IMR-90 (cell line): ENCODE measurements at regions not wholly inside any gene's neighbourhood (a gene's known extent, or its start where the extent isn't known, plus 50 kb on each side); places are given as distances from the start of the nearest gene placed in this dataset.

ENCODE experiments used
- ATAC-seq: fragments of 200-7000 bp; cut with Tn5 transposase; 2 replicates; pipeline ENCODE4 v1.9.1; 2020; ENCODE audit warnings: low read depth, mild to moderate bottlenecking, moderate library complexity
- BruUV-seq: library from RNA; stranded (reverse); fragments of 400-500 nt; replicated peaks from 2 replicates; lab custom pipeline; 2021; lab: Mats Ljungman, UMichigan
- CTCF ChIA-PET: fragments of 300-600 bp; formaldehyde crosslinking; extraction: SDS; loops from one replicate; lab custom pipeline; 2021; ENCODE audit warnings: antibody characterized with exemption; lab: Yijun Ruan, JAX
- POLR2A ChIA-PET: fragments of 300-600 bp; sonication (Branson Sonifier 250); formaldehyde crosslinking; loops from one replicate; lab custom pipeline; 2022; ENCODE audit warnings: antibody characterized with exemption; ENCODE audit not compliant: unreplicated experiment; lab: Charles Lee
- DNase-seq: peaks from one replicate; pipeline ENCODE4 v3.0.0; 2013
- H2AFZ ChIP-seq: replicated peaks from 2 replicates; pipeline ENCODE3; 2013; ENCODE audit warnings: low read length, mild to moderate bottlenecking; ENCODE audit not compliant: poor library complexity
- H2AK5ac ChIP-seq: 2 replicates; pipeline ENCODE4 v1.6.1; 2013; ENCODE audit warnings: low read depth, low read length, inconsistent platforms
- H2AK9ac ChIP-seq: replicated peaks from 2 replicates; pipeline ENCODE3; 2013; ENCODE audit warnings: mild to moderate bottlenecking, low read depth, low read length, moderate library complexity; ENCODE audit not compliant: poor library complexity
- H2BK120ac ChIP-seq: 2 replicates; pipeline ENCODE4 v1.6.1; 2013; ENCODE audit warnings: low read depth, low read length, inconsistent platforms
- H2BK15ac ChIP-seq: 3 replicates; pipeline ENCODE4 v1.6.1; 2013; ENCODE audit warnings: low read depth, low read length, inconsistent platforms
- H2BK20ac ChIP-seq: 2 replicates; pipeline ENCODE4 v1.6.1; 2013; ENCODE audit warnings: low read depth, mild to moderate bottlenecking, inconsistent platforms, low read length, moderate library complexity
- H2BK5ac ChIP-seq: 2 replicates; pipeline ENCODE4 v1.6.1; 2013; ENCODE audit warnings: mild to moderate bottlenecking, low read depth, low read length, inconsistent platforms; ENCODE audit not compliant: poor library complexity, severe bottlenecking
- H3K14ac ChIP-seq: replicated peaks from 2 replicates; pipeline ENCODE4 v1.6.1; 2013; ENCODE audit warnings: low read depth, low read length, inconsistent platforms
- H3K18ac ChIP-seq: 2 replicates; pipeline ENCODE4 v1.6.1; 2013; ENCODE audit warnings: low read depth, low read length, control low read depth
- H3K23ac ChIP-seq: 2 replicates; pipeline ENCODE4 v1.6.1; 2013; ENCODE audit warnings: low read depth, low read length, inconsistent platforms
- H3K27ac ChIP-seq: 2 replicates; pipeline ENCODE4 v1.5.1; 2013; ENCODE audit warnings: mild to moderate bottlenecking, control low read depth, low read length; ENCODE audit not compliant: insufficient read depth
- H3K27me3 ChIP-seq: 2 replicates; pipeline ENCODE4 v1.6.1; 2013; ENCODE audit warnings: low read length; ENCODE audit not compliant: control insufficient read depth, insufficient read depth
- H3K36me3 ChIP-seq: 2 replicates; pipeline ENCODE4 v1.6.1; 2013; ENCODE audit warnings: low read length, mixed read lengths; ENCODE audit not compliant: control insufficient read depth, insufficient read depth
- H3K4ac ChIP-seq: 2 replicates; pipeline ENCODE4 v1.6.1; 2013; ENCODE audit warnings: low read depth, low read length, inconsistent platforms
- H3K4me1 ChIP-seq: 2 replicates; pipeline ENCODE4 v1.6.1; 2013; ENCODE audit warnings: low read length, mixed read lengths; ENCODE audit not compliant: control insufficient read depth, insufficient read depth
- H3K4me2 ChIP-seq: 2 replicates; pipeline ENCODE4 v1.6.1; 2013; ENCODE audit warnings: low read depth, mild to moderate bottlenecking, control low read depth, low read length, moderate library complexity
- H3K4me3 ChIP-seq: 2 replicates; pipeline ENCODE4 v1.5.1; 2013; ENCODE audit warnings: low read depth, mild to moderate bottlenecking, control low read depth, low read length, moderate library complexity; ENCODE audit not compliant: insufficient read depth
- H3K56ac ChIP-seq: 2 replicates; pipeline ENCODE4 v1.6.1; 2013; ENCODE audit warnings: low read length, inconsistent platforms; ENCODE audit not compliant: insufficient read depth; ENCODE audit errors: extremely low read depth
- H3K79me1 ChIP-seq, 2 experiments: 2 replicates each; pipeline ENCODE4 v1.6.1; 2013; ENCODE audit warnings: low read length in 2 of 2, inconsistent platforms in 1 of 2, low read depth in 1 of 2
- H3K9ac ChIP-seq: 2 replicates; pipeline ENCODE4 v1.6.1; 2013; ENCODE audit warnings: low read depth, low read length, control low read depth
- H3K9me1 ChIP-seq: 2 replicates; pipeline ENCODE4 v1.6.1; 2013; ENCODE audit warnings: low read length, inconsistent platforms; ENCODE audit not compliant: insufficient read depth
- H3K9me3 ChIP-seq: 2 replicates; pipeline ENCODE4 v1.6.1; 2013; ENCODE audit warnings: low read length; ENCODE audit not compliant: control insufficient read depth, insufficient read depth
- H4K20me1 ChIP-seq: 2 replicates; pipeline ENCODE4 v1.6.1; 2013; ENCODE audit warnings: low read length, inconsistent platforms; ENCODE audit not compliant: insufficient read depth
- H4K5ac ChIP-seq: 2 replicates; pipeline ENCODE4 v1.6.1; 2013; ENCODE audit warnings: mild to moderate bottlenecking, low read depth, low read length, control low read depth
- H4K8ac ChIP-seq, 2 experiments: 2 replicates each; pipeline ENCODE4 v1.6.1; 2013; ENCODE audit warnings: low read depth in 2 of 2, low read length in 2 of 2, control low read depth in 1 of 2, inconsistent platforms in 1 of 2
- H4K91ac ChIP-seq: 2 replicates; pipeline ENCODE4 v1.6.1; 2013; ENCODE audit warnings: low read depth, low read length, inconsistent platforms; ENCODE audit not compliant: insufficient read depth
- CHD1 ChIP-seq: IDR thresholded peaks from 2 replicates; pipeline ENCODE4 v1.6.1; 2012; ENCODE audit warnings: low read depth, low read length, improper control_type of control experiment
- CTCF ChIP-seq: conservative IDR thresholded peaks from 2 replicates; pipeline ENCODE4 v1.5.1; 2012; ENCODE audit warnings: mild to moderate bottlenecking, low read depth, low read length, improper control_type of control experiment
- FOS ChIP-seq: fragments of 150-350 bp; IDR thresholded peaks from 2 replicates; pipeline ENCODE4 v1.6.1; 2016; ENCODE audit warnings: low read depth, low read length
- MAFK ChIP-seq: IDR thresholded peaks from 2 replicates; pipeline ENCODE4 v1.6.1; 2012; ENCODE audit warnings: low read depth, low read length, improper control_type of control experiment
- MAZ ChIP-seq: IDR thresholded peaks from 2 replicates; pipeline ENCODE4 v1.6.1; 2012; ENCODE audit warnings: low read depth, mild to moderate bottlenecking, low read length, improper control_type of control experiment, moderate library complexity, borderline replicate concordance
- NFE2L2 ChIP-seq: fragments of 150-350 bp; IDR thresholded peaks from 2 replicates; pipeline ENCODE4 v1.6.1; 2016; ENCODE audit warnings: low read depth, mild to moderate bottlenecking, low read length
- SMC3 ChIP-seq: fragments of 150-350 bp; IDR thresholded peaks from 2 replicates; pipeline ENCODE4 v1.6.1; 2016; ENCODE audit warnings: low read depth, mild to moderate bottlenecking, antibody characterized with exemption, low read length, moderate library complexity
- WGBS, 2 experiments: methylation state at CpG; one replicate each; pipeline versions ENCODE4 v1.1.5 to v1.1.7; 2013; ENCODE audit warnings: missing lambda C conversion rate in 2 of 2; ENCODE audit not compliant: insufficient read length in 1 of 2; ENCODE audit errors: extremely low coverage in 2 of 2; 5-methylcytosine and 5-hydroxymethylcytosine counted together
- dilution Hi-C: fragments of 300-500 bp; cut with HindIII; formaldehyde crosslinking; loops from one replicate; pipeline ENCODE4 v1.14.3; 2018; ENCODE audit warnings: low sequenced_read_pairs; ENCODE audit not compliant: unreplicated experiment
- in situ Hi-C: fragments of 300-500 bp; cut with MboI; formaldehyde crosslinking; loops from 3 replicates; pipeline ENCODE4 v1.14.3; 2019; ENCODE audit warnings: low sequenced_read_pairs, inconsistent platforms, mixed read lengths
- intact Hi-C: fragments of 100-400 bp; cut with micrococcal nuclease; formaldehyde crosslinking; loops from 2 replicates; pipeline ENCODE4 v1.10.0; 2022
- TF ChIP-seq, protein P1 (sequence below): fragments of 150-350 bp; IDR thresholded peaks from 2 replicates; pipeline ENCODE4 v1.6.1; 2016; ENCODE audit warnings: low read depth, mild to moderate bottlenecking, low read length, moderate library complexity, borderline replicate concordance

DNA sequence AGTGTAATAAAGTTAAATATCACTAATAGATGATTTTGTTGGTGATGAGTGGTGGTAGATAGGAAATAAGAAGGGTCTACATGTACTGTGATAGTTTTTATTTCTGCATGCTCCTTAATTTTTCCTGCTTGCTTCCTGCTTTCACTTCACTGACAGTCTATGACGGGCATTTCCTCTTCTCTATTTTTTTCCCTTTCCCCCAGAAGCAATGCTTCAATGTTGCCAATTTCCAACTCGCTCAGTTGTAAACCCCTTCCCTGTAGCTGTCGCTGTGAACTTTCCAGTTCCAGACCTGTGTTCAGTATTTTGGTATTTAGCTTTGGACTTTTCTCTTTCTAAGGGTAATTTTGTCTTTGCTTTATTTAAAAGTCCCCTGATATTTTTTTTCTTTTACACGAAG lies 123.5 kb upstream of the AGR3 start:
- no peak overlapping the region for H3K4me3 ChIP-seq
- ATAC-seq (no peak), DNase-seq (no peak)
- intact Hi-C loops (no loop called here), dilution Hi-C loops (no loop called here), in situ Hi-C loops (no loop called here)
- H3K56ac ChIP-seq, result no peak overlapping the region
- no peak overlapping the region for H2BK15ac ChIP-seq
- no peak overlapping the region for H4K91ac ChIP-seq
- no peak overlapping the region for H3K4me2 ChIP-seq
- no peaks in the 10 kb centered on the region for H3K4me1 ChIP-seq
- H3K27me3 ChIP-seq, result no peaks in the 10 kb centered on the region
- no peak overlapping the region for H3K4ac ChIP-seq
- H2BK120ac ChIP-seq, result no peak overlapping the region
- H2BK20ac ChIP-seq, result no peak overlapping the region
- H3K18ac ChIP-seq, result no peak overlapping the region
- no peaks in the 10 kb centered on the region for H3K79me1 ChIP-seq
- no peak overlapping the region for H3K23ac ChIP-seq
- H3K27ac ChIP-seq, result no peak overlapping the region
- no TSS peak for BruUV-seq
- no CpG with 5 or more reads among the region's 4 CpGs for WGBS, 2 experiments
- no peak overlapping the region for H3K14ac ChIP-seq
- CTCF ChIA-PET, result no interaction called here
- POLR2A ChIA-PET, result no interaction called here
- no peaks in the 10 kb centered on the region for H3K9me1 ChIP-seq
- no peak for TF ChIP-seq FOS
- TF ChIP-seq, protein P1, sequence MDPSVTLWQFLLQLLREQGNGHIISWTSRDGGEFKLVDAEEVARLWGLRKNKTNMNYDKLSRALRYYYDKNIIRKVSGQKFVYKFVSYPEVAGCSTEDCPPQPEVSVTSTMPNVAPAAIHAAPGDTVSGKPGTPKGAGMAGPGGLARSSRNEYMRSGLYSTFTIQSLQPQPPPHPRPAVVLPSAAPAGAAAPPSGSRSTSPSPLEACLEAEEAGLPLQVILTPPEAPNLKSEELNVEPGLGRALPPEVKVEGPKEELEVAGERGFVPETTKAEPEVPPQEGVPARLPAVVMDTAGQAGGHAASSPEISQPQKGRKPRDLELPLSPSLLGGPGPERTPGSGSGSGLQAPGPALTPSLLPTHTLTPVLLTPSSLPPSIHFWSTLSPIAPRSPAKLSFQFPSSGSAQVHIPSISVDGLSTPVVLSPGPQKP, result no peak
- no peak for TF ChIP-seq MAFK
- TF ChIP-seq MAZ, result no peak
- TF ChIP-seq NFE2L2, result no peak
- TF ChIP-seq CHD1, result no peak
- no peak for TF ChIP-seq SMC3
- TF ChIP-seq CTCF, result no peak
- H2AK5ac ChIP-seq, result no peak overlapping the region
- no peaks in the 10 kb centered on the region for H4K20me1 ChIP-seq
- H2AK9ac ChIP-seq, result no peak overlapping the region
- no peak overlapping the region for H4K8ac ChIP-seq
- H3K9me3 ChIP-seq, result no peaks in the 10 kb centered on the region
- H2AFZ ChIP-seq, result no peak overlapping the region
- no peaks in the 10 kb centered on the region for H3K36me3 ChIP-seq
- H2BK5ac ChIP-seq, result no peak overlapping the region
- H3K9ac ChIP-seq, result no peak overlapping the region
- no peak overlapping the region for H4K5ac ChIP-seq
